BJ (cell line): ENCODE measurements at regions not wholly inside any gene's neighbourhood (a gene's known extent, or its start where the extent isn't known, plus 50 kb on each side); places are given as distances from the start of the nearest gene placed in this dataset.

Experiments
- CTCF ChIA-PET: fragments of 350-600 bp; formaldehyde crosslinking; extraction: SDS; loops from one replicate; lab custom pipeline; 2021; ENCODE audit warnings: antibody characterized with exemption, inconsistent platforms; lab: Yijun Ruan, JAX
- POLR2A ChIA-PET: fragments of 300-600 bp; sonication (Branson Sonifier 250); formaldehyde crosslinking; extraction: SDS; loops from one replicate; lab custom pipeline; 2021; ENCODE audit warnings: antibody characterized with exemption; lab: Charles Lee
- DNase-seq: peaks from one replicate; pipeline ENCODE4 v3.0.0-alpha.2; 2011; ENCODE audit warnings: low read depth
- H3K27me3 ChIP-seq: 2 replicates; pipeline ENCODE4 v1.6.0; 2011; ENCODE audit warnings: low read length; ENCODE audit not compliant: control insufficient read depth, insufficient read depth
- H3K36me3 ChIP-seq: 2 replicates; pipeline ENCODE4 v1.5.1; 2011; ENCODE audit warnings: low read length; ENCODE audit not compliant: control insufficient read depth, insufficient read depth
- H3K4me3 ChIP-seq: 2 replicates; pipeline ENCODE4 v1.5.1; 2011; ENCODE audit warnings: low read depth, mild to moderate bottlenecking, control low read depth, low read length
- CTCF ChIP-seq: IDR thresholded peaks from 2 replicates; pipeline ENCODE4 v1.5.1; 2011; ENCODE audit warnings: low read depth, mild to moderate bottlenecking, control low read depth, inconsistent platforms, low read length, moderate library complexity; ENCODE audit not compliant: insufficient read depth

GRCh38 chr12:11559626-11560340, 89.7 kb upstream of the ETV6 start:
- CTCF ChIA-PET: interaction anchor here (0.5 to 7.5 kb wide), 3 partner anchors 21 to 1177 kb away, joined by 3 to 64 read pairs (median 3); no protein-coding TSS in a partner anchor

GRCh38 chr12:11561411-11561810, 88.1 kb upstream of the ETV6 start:
- POLR2A ChIA-PET: no interaction called here
- Histone ChIP-seq H3K27me3 (peaks cover 4% of the 10 kb centered on the region), H3K4me3 (no peak overlapping the region), H3K36me3 (no peaks in the 10 kb centered on the region)
- no peak for DNase-seq
- no peak for TF ChIP-seq CTCF
- CTCF ChIA-PET: no interaction called here

More at GRCh38 chr12:11559626-11560340, 89.7 kb upstream of the ETV6 start:
- POLR2A ChIA-PET: no interaction called here
- Histone ChIP-seq H3K27me3 (peaks cover 15% of the 10 kb centered on the region), H3K36me3 (no peaks in the 10 kb centered on the region), H3K4me3 (no peak overlapping the region)
- DNase-seq: no peak
- no peak for TF ChIP-seq CTCF

- H3K27me3 ChIP-seq: peaks cover 4% of the 10 kb centered on the region
- no peak for TF ChIP-seq CTCF
- ChIA-PET CTCF (interaction anchor here (1.4 kb wide), 1 partner anchor 472 kb away, joined by 4 read pairs; no protein-coding TSS in a partner anchor), POLR2A (no interaction called here)
- no peak for DNase-seq
- no peak overlapping the region for H3K4me3 ChIP-seq
- no peaks in the 10 kb centered on the region for H3K36me3 ChIP-seq
These were observed 85.4 kb upstream of the ETV6 start for GRCh38 chr12:11563785-11564739.

GRCh38 chr12:11564984-11565651, 84.4 kb upstream of the ETV6 start:
- Histone ChIP-seq H3K4me3 (no peak overlapping the region), H3K27me3 (peaks cover 2% of the 10 kb centered on the region; the same call in 1 of the 2 replicates), H3K36me3 (no peaks in the 10 kb centered on the region)
- TF ChIP-seq CTCF: no peak
- ChIA-PET POLR2A (no interaction called here), CTCF (interaction anchor here (1.2 kb wide), 1 partner anchor 8 kb away, joined by 3 read pairs; no protein-coding TSS in a partner anchor)
- no peak for DNase-seq
